PC-3 (cell line): ENCODE measurements at regions not wholly inside any gene's neighbourhood (a gene's known extent, or its start where the extent isn't known, plus 50 kb on each side); places are given as distances from the start of the nearest gene placed in this dataset.
"Not testable (repeated sequence)": the region's sequence is repeated elsewhere in the genome, so short reads cannot be mapped to it uniquely, and the experiment has no call there.

Experiments used
- CTCF ChIP-seq: fragments of 300-600 bp; sonication (generic); conservative IDR thresholded peaks from 2 replicates; pipeline ENCODE4 v1.5.1; 2017; ENCODE audit warnings: antibody characterized with exemption, low read depth, mild to moderate bottlenecking, low read length
- EZH2 ChIP-seq: fragments of 300-600 bp; sonication (generic); IDR thresholded peaks from one replicate; pipeline ENCODE4 v1.6.1; 2017; ENCODE audit warnings: antibody characterized with exemption, mild to moderate bottlenecking, low read length; ENCODE audit not compliant: unreplicated experiment

- TF ChIP-seq CTCF, EZH2: not testable (repeated sequence)
These were observed 76.4 kb upstream of the FRG2C start for GRCh38 chr3:75587695-75588094.
